ENCODE measurements at regions not wholly inside any gene's neighbourhood (a gene's known extent, or its start where the extent isn't known, plus 50 kb on each side); places are given as distances from the start of the nearest gene placed in this dataset.

- no peak for TF ChIP-seq EP300 (IDR thresholded peaks at IDR 0.05)
- no peak for TF ChIP-seq CTCF (IDR thresholded peaks at IDR 0.05)
- TF ChIP-seq POLR2A (IDR thresholded peaks at IDR 0.05; ENCODE audit: low read length), result no peak
- TF ChIP-seq PBX3 (IDR thresholded peaks at IDR 0.05), result no peak
These were observed 538.3 kb upstream of the ANO3 start for GRCh38 chr11:25793637-25794036.

Data from A549 (cell line).